ENCODE measurements at regions not wholly inside any gene's neighbourhood (a gene's known extent, or its start where the extent isn't known, plus 50 kb on each side); places are given as distances from the start of the nearest gene placed in this dataset.

GRCh38 chr5:21603796-21604195 lies 1249.3 kb downstream of the CDH12 start:
- DNase-seq (ENCODE audit: low spot score), result no peak
- Mint-ChIP-seq H3K9me3 (ENCODE audit: unreplicated experiment) (no peaks in the 10 kb centered on the region), H3K36me3 (ENCODE audit: low read depth, unreplicated experiment) (no peaks in the 10 kb centered on the region), H3K27me3 (ENCODE audit: unreplicated experiment) (no peaks in the 10 kb centered on the region), H3K27ac (ENCODE audit: unreplicated experiment) (no peak overlapping the region), H3K4me1 (ENCODE audit: unreplicated experiment) (no peaks in the 10 kb centered on the region), H3K4me3 (ENCODE audit: unreplicated experiment) (no peak overlapping the region)
- TF ChIP-seq CTCF (IDR thresholded peaks at IDR 0.05; ENCODE audit: unreplicated experiment), result no peak

GRCh38 chr5:21594566-21594965 lies 1258.6 kb downstream of the CDH12 start:
- no peak overlapping the region for H3K27ac Mint-ChIP-seq (ENCODE audit: unreplicated experiment)
- TF ChIP-seq CTCF (IDR thresholded peaks at IDR 0.05; ENCODE audit: unreplicated experiment), result no peak
- no peaks in the 10 kb centered on the region for H3K27me3 Mint-ChIP-seq (ENCODE audit: unreplicated experiment)
- H3K4me1 Mint-ChIP-seq (ENCODE audit: unreplicated experiment), result no peaks in the 10 kb centered on the region
- H3K4me3 Mint-ChIP-seq (ENCODE audit: unreplicated experiment), result no peak overlapping the region
- H3K9me3 Mint-ChIP-seq (ENCODE audit: unreplicated experiment), result no peaks in the 10 kb centered on the region
- no peaks in the 10 kb centered on the region for H3K36me3 Mint-ChIP-seq (ENCODE audit: low read depth, unreplicated experiment)
- DNase-seq (ENCODE audit: low spot score), result no peak

- TF ChIP-seq CTCF (IDR thresholded peaks at IDR 0.05; ENCODE audit: unreplicated experiment), result no peak
- Mint-ChIP-seq H3K36me3 (ENCODE audit: low read depth, unreplicated experiment) (no peaks in the 10 kb centered on the region), H3K9me3 (ENCODE audit: unreplicated experiment) (no peaks in the 10 kb centered on the region), H3K27ac (ENCODE audit: unreplicated experiment) (no peak overlapping the region), H3K27me3 (ENCODE audit: unreplicated experiment) (no peaks in the 10 kb centered on the region), H3K4me1 (ENCODE audit: unreplicated experiment) (no peaks in the 10 kb centered on the region), H3K4me3 (ENCODE audit: unreplicated experiment) (no peak overlapping the region)
- no peak for DNase-seq (ENCODE audit: low spot score)
Observed at GRCh38 chr5:21593261-21593660, 1259.9 kb downstream of the CDH12 start.

GRCh38 chr5:21581508-21581907 lies 1271.6 kb downstream of the CDH12 start:
- H3K27ac Mint-ChIP-seq (ENCODE audit: unreplicated experiment), result no peak overlapping the region
- H3K36me3 Mint-ChIP-seq (ENCODE audit: low read depth, unreplicated experiment), result no peaks in the 10 kb centered on the region
- peaks cover 4% of the 10 kb centered on the region for H3K4me1 Mint-ChIP-seq (ENCODE audit: unreplicated experiment)
- H3K27me3 Mint-ChIP-seq (ENCODE audit: unreplicated experiment), result no peaks in the 10 kb centered on the region
- TF ChIP-seq CTCF (IDR thresholded peaks at IDR 0.05; ENCODE audit: unreplicated experiment), result no peak
- no peak overlapping the region for H3K4me3 Mint-ChIP-seq (ENCODE audit: unreplicated experiment)
- no peaks in the 10 kb centered on the region for H3K9me3 Mint-ChIP-seq (ENCODE audit: unreplicated experiment)
- DNase-seq (ENCODE audit: low spot score), result no peak

GRCh38 chr5:21574961-21575360 lies 1278.2 kb downstream of the CDH12 start:
- TF ChIP-seq CTCF (IDR thresholded peaks at IDR 0.05; ENCODE audit: unreplicated experiment), result no peak
- DNase-seq (ENCODE audit: low spot score), result no peak
- H3K9me3 Mint-ChIP-seq (ENCODE audit: unreplicated experiment), result no peaks in the 10 kb centered on the region
- H3K4me3 Mint-ChIP-seq (ENCODE audit: unreplicated experiment), result no peak overlapping the region
- no peaks in the 10 kb centered on the region for H3K27me3 Mint-ChIP-seq (ENCODE audit: unreplicated experiment)
- H3K27ac Mint-ChIP-seq (ENCODE audit: unreplicated experiment), result no peak overlapping the region
- no peaks in the 10 kb centered on the region for H3K4me1 Mint-ChIP-seq (ENCODE audit: unreplicated experiment)
- no peaks in the 10 kb centered on the region for H3K36me3 Mint-ChIP-seq (ENCODE audit: low read depth, unreplicated experiment)
